ENCODE measurements at regions not wholly inside any gene's neighbourhood (a gene's known extent, or its start where the extent isn't known, plus 50 kb on each side); places are given as distances from the start of the nearest gene placed in this dataset.

- H3K4me3 ChIP-seq (ENCODE audit: low read depth, low read length) = no peak overlapping the region
- no peak for TF ChIP-seq CTCF (IDR thresholded peaks at IDR 0.05; ENCODE audit: borderline replicate concordance, insufficient read depth, low read depth, low read length)
Measured at GRCh38 chr2:196365923-196366322, 194.5 kb upstream of the STK17B start.

GRCh38 chr2:196367633-196368032 lies 196.3 kb upstream of the STK17B start:
- H3K4me3 ChIP-seq (ENCODE audit: low read depth, low read length) = no peak overlapping the region
- TF ChIP-seq CTCF (IDR thresholded peaks at IDR 0.05; ENCODE audit: borderline replicate concordance, insufficient read depth, low read depth, low read length) = no peak

- no peak for TF ChIP-seq CTCF (IDR thresholded peaks at IDR 0.05; ENCODE audit: borderline replicate concordance, insufficient read depth, low read depth, low read length)
- H3K4me3 ChIP-seq (ENCODE audit: low read depth, low read length) = no peak overlapping the region
Measured at GRCh38 chr2:196368546-196369225, 197.3 kb upstream of the STK17B start.

GRCh38 chr2:196369967-196370366 lies 198.6 kb upstream of the STK17B start:
- TF ChIP-seq CTCF (IDR thresholded peaks at IDR 0.05; ENCODE audit: borderline replicate concordance, insufficient read depth, low read depth, low read length) = no peak
- H3K4me3 ChIP-seq (ENCODE audit: low read depth, low read length) = no peak overlapping the region

- no peak for TF ChIP-seq CTCF (IDR thresholded peaks at IDR 0.05; ENCODE audit: borderline replicate concordance, insufficient read depth, low read depth, low read length)
- no peak overlapping the region for H3K4me3 ChIP-seq (ENCODE audit: low read depth, low read length)
Measured at GRCh38 chr2:196370381-196370780, 199.0 kb upstream of the STK17B start.

GRCh38 chr2:196372276-196372809 lies 201.0 kb upstream of the STK17B start:
- no peak overlapping the region for H3K4me3 ChIP-seq (ENCODE audit: low read depth, low read length)
- TF ChIP-seq CTCF (IDR thresholded peaks at IDR 0.05; ENCODE audit: borderline replicate concordance, insufficient read depth, low read depth, low read length) = no peak
